C4-2B (cell line): ENCODE measurements at regions not wholly inside any gene's neighbourhood (a gene's known extent, or its start where the extent isn't known, plus 50 kb on each side); places are given as distances from the start of the nearest gene placed in this dataset.

Source experiments
- CTCF ChIP-seq: fragments of 450-650 bp; conservative IDR thresholded peaks from 2 replicates; pipeline ENCODE4 v1.5.1; 2017; ENCODE audit warnings: mild to moderate bottlenecking
- ZFX ChIP-seq: fragments of 450-650 bp; IDR thresholded peaks from 2 replicates; pipeline ENCODE4 v1.6.1; 2017

DNA sequence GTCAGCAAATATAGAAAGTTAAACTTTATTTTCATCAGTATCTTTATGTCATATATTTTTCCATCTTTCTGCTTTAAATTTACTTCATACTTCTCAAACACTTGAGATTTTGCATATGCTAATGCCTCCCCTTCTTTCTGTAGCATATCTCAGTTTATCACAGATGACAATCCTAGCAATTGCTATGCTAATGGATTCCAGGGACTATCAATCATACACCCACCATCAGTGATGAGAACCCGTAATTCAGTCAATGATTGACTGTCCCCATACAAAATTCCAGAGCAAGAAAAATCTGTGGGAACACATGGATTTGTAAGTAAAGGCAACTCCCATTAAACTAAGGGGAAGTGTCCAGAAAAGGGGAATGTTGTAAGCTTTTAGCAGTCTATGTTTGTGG, 432.4 kb upstream of the SEMA3D start:
- TF ChIP-seq CTCF = no peak
- TF ChIP-seq ZFX = no peak
